Activated T-cell treated with anti-CD3 and anti-CD28 coated beads, Interleukin-2, amount 50 U/mL, for 4 hours (primary cell): ENCODE measurements at regions not wholly inside any gene's neighbourhood (a gene's known extent, or its start where the extent isn't known, plus 50 kb on each side); places are given as distances from the start of the nearest gene placed in this dataset.

Source experiments
- ATAC-seq, 2 donors: fragments of 200-7000 bp; cut with Tn5 transposase; one replicate each; pipeline ENCODE4 v1.10.0; 2021
- DNase-seq: peaks from one replicate; pipeline ENCODE4 v3.0.0-alpha.2; 2020
- H3K27me3 Mint-ChIP-seq: one replicate; pipeline ENCODE4 v1.8.0; 2021; ENCODE audit warnings: low read depth, mixed read lengths
- H3K36me3 Mint-ChIP-seq: one replicate; pipeline ENCODE4 v1.8.0; 2022; ENCODE audit warnings: mixed read lengths; ENCODE audit not compliant: insufficient read depth
- H3K4me1 Mint-ChIP-seq: one replicate; pipeline ENCODE4 v1.8.0; 2021; ENCODE audit warnings: low read depth, mixed read lengths
- H3K4me3 Mint-ChIP-seq: one replicate; pipeline ENCODE4 v1.8.0; 2021; ENCODE audit warnings: mild to moderate bottlenecking, moderate library complexity, mixed read lengths
- H3K9me3 Mint-ChIP-seq: one replicate; pipeline ENCODE4 v1.8.0; 2021; ENCODE audit warnings: mixed read lengths

GRCh38 chr9:38305582-38305981 is 86.9 kb upstream of the ALDH1B1 start:
- ATAC-seq (no peak), DNase-seq (no peak)
- Mint-ChIP-seq H3K27me3 (peaks cover 4% of the 10 kb centered on the region), H3K9me3 (no peaks in the 10 kb centered on the region), H3K4me3 (no peak overlapping the region), H3K36me3 (no peaks in the 10 kb centered on the region), H3K4me1 (no peaks in the 10 kb centered on the region)

- no peak overlapping the region for H3K4me3 Mint-ChIP-seq
Observed at GRCh38 chr9:38301376-38302106, 91.0 kb upstream of the ALDH1B1 start.

GRCh38 chr9:38299856-38300255 is 92.6 kb upstream of the ALDH1B1 start:
- H3K4me3 Mint-ChIP-seq = no peak overlapping the region

More at GRCh38 chr9:38301376-38302106, 91.0 kb upstream of the ALDH1B1 start:
- Mint-ChIP-seq H3K4me1 (no peaks in the 10 kb centered on the region), H3K36me3 (no peaks in the 10 kb centered on the region), H3K27me3 (peaks cover 6% of the 10 kb centered on the region), H3K9me3 (no peaks in the 10 kb centered on the region)
- DNase-seq = no peak
- ATAC-seq = no peak

GRCh38 chr9:38298904-38299303 is 93.6 kb upstream of the ALDH1B1 start:
- H3K9me3 Mint-ChIP-seq = no peaks in the 10 kb centered on the region
- H3K4me1 Mint-ChIP-seq = no peaks in the 10 kb centered on the region
- no peak overlapping the region for H3K4me3 Mint-ChIP-seq
- no peaks in the 10 kb centered on the region for H3K36me3 Mint-ChIP-seq
- DNase-seq = no peak
- peaks cover 6% of the 10 kb centered on the region for H3K27me3 Mint-ChIP-seq
- no peak for ATAC-seq

More at GRCh38 chr9:38299856-38300255, 92.6 kb upstream of the ALDH1B1 start:
- peaks cover 6% of the 10 kb centered on the region for H3K27me3 Mint-ChIP-seq
- no peaks in the 10 kb centered on the region for H3K9me3 Mint-ChIP-seq
- no peaks in the 10 kb centered on the region for H3K36me3 Mint-ChIP-seq
- DNase-seq = no peak
- no peak for ATAC-seq
- no peaks in the 10 kb centered on the region for H3K4me1 Mint-ChIP-seq

- Mint-ChIP-seq H3K36me3 (no peaks in the 10 kb centered on the region), H3K4me3 (no peak overlapping the region), H3K4me1 (no peaks in the 10 kb centered on the region), H3K9me3 (no peaks in the 10 kb centered on the region), H3K27me3 (peaks cover 6% of the 10 kb centered on the region)
- no peak for DNase-seq
- ATAC-seq = no peak
Observed at GRCh38 chr9:38298503-38298902, 94.0 kb upstream of the ALDH1B1 start.

- Mint-ChIP-seq H3K27me3 (peaks cover 6% of the 10 kb centered on the region), H3K9me3 (no peaks in the 10 kb centered on the region), H3K4me3 (no peak overlapping the region), H3K36me3 (no peaks in the 10 kb centered on the region), H3K4me1 (no peaks in the 10 kb centered on the region)
- DNase-seq (no peak), ATAC-seq (no peak)
Observed at GRCh38 chr9:38296807-38297206, 95.7 kb upstream of the ALDH1B1 start.

GRCh38 chr9:38295764-38296163 is 96.7 kb upstream of the ALDH1B1 start:
- no peak overlapping the region for H3K4me3 Mint-ChIP-seq
- H3K4me1 Mint-ChIP-seq = no peaks in the 10 kb centered on the region
- no peak for DNase-seq
- no peak for ATAC-seq
- no peaks in the 10 kb centered on the region for H3K36me3 Mint-ChIP-seq
- H3K9me3 Mint-ChIP-seq = no peaks in the 10 kb centered on the region
- peaks cover 6% of the 10 kb centered on the region for H3K27me3 Mint-ChIP-seq

GRCh38 chr9:38294220-38294960 is 98.1 kb upstream of the ALDH1B1 start:
- H3K36me3 Mint-ChIP-seq = no peaks in the 10 kb centered on the region
- no peak for DNase-seq
- H3K4me1 Mint-ChIP-seq = no peaks in the 10 kb centered on the region
- H3K9me3 Mint-ChIP-seq = no peaks in the 10 kb centered on the region
- H3K27me3 Mint-ChIP-seq = peaks cover 8% of the 10 kb centered on the region
- no peak for ATAC-seq
- no peak overlapping the region for H3K4me3 Mint-ChIP-seq

GRCh38 chr9:38293022-38293421 is 99.5 kb upstream of the ALDH1B1 start:
- ATAC-seq = no peak
- DNase-seq = no peak
- Mint-ChIP-seq H3K9me3 (no peaks in the 10 kb centered on the region), H3K36me3 (no peaks in the 10 kb centered on the region), H3K27me3 (peaks cover 8% of the 10 kb centered on the region), H3K4me1 (no peaks in the 10 kb centered on the region), H3K4me3 (no peak overlapping the region)

- H3K9me3 Mint-ChIP-seq = no peaks in the 10 kb centered on the region
- no peaks in the 10 kb centered on the region for H3K4me1 Mint-ChIP-seq
- no peak for DNase-seq
- H3K36me3 Mint-ChIP-seq = no peaks in the 10 kb centered on the region
- H3K4me3 Mint-ChIP-seq = no peak overlapping the region
- ATAC-seq = no peak
- H3K27me3 Mint-ChIP-seq = peaks cover 5% of the 10 kb centered on the region
Observed at GRCh38 chr9:38292480-38292879, 100.0 kb upstream of the ALDH1B1 start.

- H3K4me3 Mint-ChIP-seq = no peak overlapping the region
- peaks cover 2% of the 10 kb centered on the region for H3K27me3 Mint-ChIP-seq
- DNase-seq (no peak), ATAC-seq (no peak)
- no peaks in the 10 kb centered on the region for H3K9me3 Mint-ChIP-seq
- H3K36me3 Mint-ChIP-seq = no peaks in the 10 kb centered on the region
- no peaks in the 10 kb centered on the region for H3K4me1 Mint-ChIP-seq
Observed at GRCh38 chr9:38289866-38290245, 102.6 kb upstream of the ALDH1B1 start.

GRCh38 chr9:38289236-38289865 is 103.2 kb upstream of the ALDH1B1 start:
- H3K9me3 Mint-ChIP-seq = no peaks in the 10 kb centered on the region

GRCh38 chr9:38288502-38288901 is 104.0 kb upstream of the ALDH1B1 start:
- no peak for DNase-seq
- Mint-ChIP-seq H3K4me3 (no peak overlapping the region), H3K4me1 (no peaks in the 10 kb centered on the region), H3K9me3 (no peaks in the 10 kb centered on the region), H3K36me3 (no peaks in the 10 kb centered on the region), H3K27me3 (peaks cover 2% of the 10 kb centered on the region)
- ATAC-seq = no peak

More at GRCh38 chr9:38289236-38289865, 103.2 kb upstream of the ALDH1B1 start:
- ATAC-seq = no peak
- Mint-ChIP-seq H3K27me3 (peaks cover 2% of the 10 kb centered on the region), H3K36me3 (no peaks in the 10 kb centered on the region), H3K4me1 (no peaks in the 10 kb centered on the region), H3K4me3 (no peak overlapping the region)
- DNase-seq = no peak

- Mint-ChIP-seq H3K27me3 (peaks cover 2% of the 10 kb centered on the region), H3K36me3 (no peaks in the 10 kb centered on the region), H3K4me1 (no peaks in the 10 kb centered on the region), H3K9me3 (no peaks in the 10 kb centered on the region), H3K4me3 (no peak overlapping the region)
- ATAC-seq (no peak), DNase-seq (no peak)
Observed at GRCh38 chr9:38287420-38287985, 105.0 kb upstream of the ALDH1B1 start.
